Esophagus muscularis mucosa (tissue), 4 donors: ENCODE measurements at regions not wholly inside any gene's neighbourhood (a gene's known extent, or its start where the extent isn't known, plus 50 kb on each side); places are given as distances from the start of the nearest gene placed in this dataset.

Experiments
- DNase-seq: peaks from one replicate; pipeline ENCODE4 v3.0.0-alpha.2; 2017; ENCODE audit errors: extremely low spot score
- H3K27ac ChIP-seq, 4 donors: fragments of 200-600 bp; sonication (generic); replicated peaks in 1 of 4; 1 replicate in 3 of 4; 2 replicates in 1 of 4; pipeline ENCODE4 v1.5.1; 2016 to 2019; ENCODE audit warnings: mild to moderate bottlenecking in 1 of 4
- H3K27me3 ChIP-seq, 4 donors: fragments of 200-600 bp; sonication (generic); one replicate each; pipeline versions ENCODE4 v1.5.1 to v1.6.0; 2016 to 2019
- H3K36me3 ChIP-seq, 4 donors: fragments of 200-600 bp; sonication (generic); one replicate each; pipeline ENCODE4 v1.5.1; 2016 to 2019
- H3K4me1 ChIP-seq, 4 donors: fragments of 200-600 bp; sonication (generic); one replicate each; pipeline ENCODE4 v1.5.1; 2016 to 2019
- H3K4me3 ChIP-seq, 4 donors: fragments of 200-600 bp; sonication (generic); 1 replicate in 2 of 4; 2 replicates in 2 of 4; pipeline ENCODE4 v1.5.1; 2016 to 2019; ENCODE audit warnings: mild to moderate bottlenecking in 4 of 4, moderate library complexity in 1 of 4
- H3K9me3 ChIP-seq, 4 donors: fragments of 200-600 bp; sonication (generic); 1 replicate in 3 of 4; 2 replicates in 1 of 4; pipeline ENCODE4 v1.5.1; 2016 to 2019
- CTCF ChIP-seq, 3 experiments: fragments of 200-600 bp in 2 of 3; fragments of 450-650 bp in 1 of 3; sonication (generic) in 2 of 3; IDR thresholded peaks; one replicate each; pipeline ENCODE4 v1.5.1; 2017 to 2019; ENCODE audit warnings: antibody characterized with exemption in 3 of 3, mild to moderate bottlenecking in 2 of 3, moderate library complexity in 1 of 3
- EP300 ChIP-seq: sonication (generic); formaldehyde crosslinking; IDR thresholded peaks from one replicate; pipeline ENCODE4 v1.6.1; 2017; ENCODE audit warnings: antibody characterized with exemption
- POLR2A ChIP-seq: fragments of 450-650 bp; IDR thresholded peaks from one replicate; pipeline ENCODE4 v1.6.1; 2017; ENCODE audit warnings: antibody characterized with exemption, moderate library complexity, mild to moderate bottlenecking, low read depth
- POLR2AphosphoS5 ChIP-seq, 2 donors: sonication (generic); formaldehyde crosslinking; IDR thresholded peaks; one replicate each; pipeline ENCODE4 v1.6.1; 2017; ENCODE audit warnings: antibody characterized with exemption in 2 of 2
- WGBS: methylation state at CpG from one replicate; pipeline ENCODE4 v1.1.5; 2018; 5-methylcytosine and 5-hydroxymethylcytosine counted together
- intact Hi-C: fragments of 100-400 bp; cut with DNase I; formaldehyde crosslinking; loops from one replicate; pipeline ENCODE4 v1.15.1; 2023

DNA sequence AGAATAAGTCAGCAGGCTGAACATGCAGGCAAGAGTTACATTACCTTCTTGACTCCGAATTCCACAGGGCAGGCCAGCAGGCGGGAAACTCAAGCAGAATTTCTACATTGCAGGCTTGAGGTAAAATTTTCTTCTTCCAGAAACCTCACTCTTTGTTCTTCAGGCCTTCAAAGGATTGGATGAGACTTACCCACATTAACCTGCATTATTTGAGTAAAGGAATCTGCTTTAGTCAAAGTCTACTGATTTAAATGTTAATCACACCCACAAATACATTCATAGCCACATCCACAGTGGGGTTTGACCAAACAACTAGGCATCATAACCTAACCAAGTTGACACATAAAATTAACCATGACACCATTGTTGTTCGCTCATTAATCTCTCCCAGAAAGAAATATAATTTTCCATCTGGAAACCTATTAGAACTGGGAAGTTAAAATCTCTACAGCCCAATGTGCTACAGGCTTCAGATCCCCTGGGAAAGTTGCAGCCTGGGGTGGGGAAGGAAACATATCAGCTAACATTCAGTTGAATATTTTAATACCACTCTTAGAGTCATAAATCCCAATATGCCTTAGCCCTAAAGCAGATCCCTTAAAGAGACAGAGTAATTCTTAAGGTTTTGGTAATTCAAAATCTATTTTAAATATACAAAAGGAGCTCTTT, 468.2 kb upstream of the TNP1 start:
- WGBS = 89% methylated on average over 3 of the region's 3 CpGs
- peaks cover 0 to 9% (median 0%) of the 10 kb centered on the region in 4 donors for H3K9me3 ChIP-seq
- no peak for DNase-seq
- no peak overlapping the region for H3K4me3 ChIP-seq
- TF ChIP-seq CTCF (IDR thresholded peaks at IDR 0.05) (no peak), POLR2A (no peak), EP300 (no peak), POLR2AphosphoS5 (IDR thresholded peaks at IDR 0.05) (no peak)
- peak overlapping the region; percentile 80 to 82 (median 82) for H3K27ac ChIP-seq
- peaks cover 28 to 76% (median 64%) of the 10 kb centered on the region in 4 donors for H3K4me1 ChIP-seq
- H3K27me3 ChIP-seq = no peaks in the 10 kb centered on the region
- intact Hi-C loops = no loop called here
- H3K36me3 ChIP-seq = no peaks in the 10 kb centered on the region

GRCh38 chr2:217326238-217327022, 466.6 kb upstream of the TNP1 start:
- H3K9me3 ChIP-seq = peaks cover 0 to 9% (median 0%) of the 10 kb centered on the region in 4 donors
- no peaks in the 10 kb centered on the region for H3K36me3 ChIP-seq
- DNase-seq = no peak
- intact Hi-C loops = no loop called here
- no peaks in the 10 kb centered on the region for H3K27me3 ChIP-seq
- H3K4me1 ChIP-seq = peaks cover 14 to 60% (median 49%) of the 10 kb centered on the region in 4 donors
- WGBS = 67% methylated on average over 1 of the region's 1 CpG
- peak overlapping the region in 3 of 4 donors; percentile 80 to 82 (median 82) for H3K27ac ChIP-seq
- TF ChIP-seq POLR2AphosphoS5 (IDR thresholded peaks at IDR 0.05) (no peak), POLR2A (no peak), EP300 (no peak), CTCF (IDR thresholded peaks at IDR 0.05) (no peak)
- no peak overlapping the region for H3K4me3 ChIP-seq

DNA sequence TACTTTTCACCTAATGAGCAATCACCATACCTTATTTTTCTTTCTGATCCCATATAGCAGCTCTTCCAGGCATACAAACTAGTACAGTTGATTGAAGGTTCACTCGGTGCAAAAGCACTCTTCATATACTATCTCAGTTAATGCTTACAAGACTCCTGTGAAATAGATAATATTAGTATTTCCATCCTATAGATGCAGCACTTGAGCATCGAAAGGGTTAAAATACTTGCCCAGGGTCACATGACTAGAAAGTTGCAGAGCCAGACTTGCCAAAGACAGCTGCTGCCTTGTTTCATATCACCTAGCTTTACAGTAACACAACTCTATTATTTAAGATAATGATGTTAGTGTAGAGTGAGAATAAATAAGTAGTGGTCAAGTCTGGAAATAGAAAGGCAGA, 466.0 kb upstream of the TNP1 start:
- Histone ChIP-seq H3K27ac (peak overlapping the region in 1 of 4 donors; percentile 56), H3K36me3 (no peaks in the 10 kb centered on the region), H3K4me3 (no peak overlapping the region), H3K4me1 (peaks cover 8 to 54% (median 43%) of the 10 kb centered on the region in 4 donors), H3K9me3 (peaks cover 0 to 9% (median 0%) of the 10 kb centered on the region in 4 donors), H3K27me3 (no peaks in the 10 kb centered on the region)
- DNase-seq = no peak
- intact Hi-C loops = no loop called here
- 94% methylated on average over 2 of the region's 2 CpGs for WGBS
- no peak for TF ChIP-seq POLR2A
- TF ChIP-seq CTCF (IDR thresholded peaks at IDR 0.05) = no peak
- TF ChIP-seq EP300 = no peak
- TF ChIP-seq POLR2AphosphoS5 (IDR thresholded peaks at IDR 0.05) = no peak

- intact Hi-C loops = no loop called here
- TF ChIP-seq POLR2AphosphoS5 (IDR thresholded peaks at IDR 0.05) (no peak), POLR2A (no peak)
- H3K27me3 ChIP-seq = no peaks in the 10 kb centered on the region
- H3K4me1 ChIP-seq = peaks cover 7 to 48% (median 38%) of the 10 kb centered on the region in 4 donors
- no peak overlapping the region for H3K4me3 ChIP-seq
- H3K9me3 ChIP-seq = peaks cover 0 to 9% (median 0%) of the 10 kb centered on the region in 4 donors
- 52% methylated on average over 2 of the region's 2 CpGs for WGBS
- H3K27ac ChIP-seq = peak overlapping the region in 2 of 4 donors; percentile 4 to 30
- DNase-seq = no peak
- no peaks in the 10 kb centered on the region for H3K36me3 ChIP-seq
Observed at GRCh38 chr2:217325251-217325650, 465.4 kb upstream of the TNP1 start.

DNA sequence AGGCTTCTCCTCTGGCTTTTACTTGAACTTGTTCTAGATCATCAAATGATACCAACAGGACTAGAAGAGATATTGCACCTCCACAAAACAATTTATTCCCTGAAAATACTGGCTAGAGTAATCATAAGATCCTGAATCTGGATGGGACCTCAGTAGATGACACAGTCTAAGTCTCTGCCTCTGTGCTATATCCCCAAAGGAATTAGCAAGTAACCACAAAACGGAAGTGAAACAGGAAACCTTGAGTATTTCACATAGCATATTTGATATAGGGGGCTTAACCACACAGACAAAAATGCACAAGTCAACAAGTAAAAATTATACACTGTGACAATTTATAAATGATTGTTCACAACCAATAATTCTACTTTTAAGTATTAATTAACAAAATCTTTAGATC, 456.9 kb upstream of the TNP1 start:
- 79% methylated on average over 1 of the region's 1 CpG for WGBS
- intact Hi-C loops = no loop called here
- DNase-seq = peak; percentile 31

More for the DNA sequence above, 456.9 kb upstream of the TNP1 start:
- no peak overlapping the region for H3K4me3 ChIP-seq
- no peaks in the 10 kb centered on the region for H3K27me3 ChIP-seq
- peaks cover 0 to 6% (median 0%) of the 10 kb centered on the region in 4 donors for H3K9me3 ChIP-seq
- TF ChIP-seq POLR2AphosphoS5 (IDR thresholded peaks at IDR 0.05) = no peak
- TF ChIP-seq EP300 = no peak
- no peak for TF ChIP-seq POLR2A
- no peaks in the 10 kb centered on the region for H3K36me3 ChIP-seq
- no peaks in the 10 kb centered on the region for H3K4me1 ChIP-seq
- no peak overlapping the region for H3K27ac ChIP-seq
